Activated T-helper 1 cell treated with anti-CD3 and anti-CD28 coated beads, Interleukin-12 subunit alpha, Interleukin-12 subunit beta, Interleukin-2, Interleukin-4 antibody, amounts not matched to agents 30 ng/mL and 10 ng/mL and 1 ng/mL, durations not matched to agents 14 hours and 24 hours and 36 hours (primary cell): ENCODE measurements at regions not wholly inside any gene's neighbourhood (a gene's known extent, or its start where the extent isn't known, plus 50 kb on each side); places are given as distances from the start of the nearest gene placed in this dataset.
"Not testable (repeated sequence)": the region's sequence is repeated elsewhere in the genome, so short reads cannot be mapped to it uniquely, and the experiment has no call there.

Experiments
- DNase-seq: peaks from one replicate; pipeline ENCODE4 v3.0.0; 2021; ENCODE audit warnings: low spot score
- H3K27ac Mint-ChIP-seq: one replicate; pipeline ENCODE4 v1.8.0; 2021; ENCODE audit warnings: mild to moderate bottlenecking, mixed read lengths
- H3K27me3 Mint-ChIP-seq: one replicate; pipeline ENCODE4 v1.8.0; 2022; ENCODE audit warnings: mild to moderate bottlenecking, moderate library complexity, mixed read lengths; ENCODE audit not compliant: insufficient read depth
- H3K36me3 Mint-ChIP-seq: one replicate; pipeline ENCODE4 v1.8.0; 2021; ENCODE audit warnings: low read depth, mixed read lengths
- H3K4me1 Mint-ChIP-seq: one replicate; pipeline ENCODE4 v1.8.0; 2021; ENCODE audit warnings: low read depth, mixed read lengths
- H3K4me3 Mint-ChIP-seq: one replicate; pipeline ENCODE4 v1.8.0; 2021; ENCODE audit warnings: mild to moderate bottlenecking, moderate library complexity, mixed read lengths
- H3K9me3 Mint-ChIP-seq: one replicate; pipeline ENCODE4 v1.8.0; 2021; ENCODE audit warnings: mixed read lengths
- intact Hi-C: fragments of 100-400 bp; cut with micrococcal nuclease; formaldehyde crosslinking; loops from one replicate; pipeline ENCODE4 v1.15.1; 2024

DNA sequence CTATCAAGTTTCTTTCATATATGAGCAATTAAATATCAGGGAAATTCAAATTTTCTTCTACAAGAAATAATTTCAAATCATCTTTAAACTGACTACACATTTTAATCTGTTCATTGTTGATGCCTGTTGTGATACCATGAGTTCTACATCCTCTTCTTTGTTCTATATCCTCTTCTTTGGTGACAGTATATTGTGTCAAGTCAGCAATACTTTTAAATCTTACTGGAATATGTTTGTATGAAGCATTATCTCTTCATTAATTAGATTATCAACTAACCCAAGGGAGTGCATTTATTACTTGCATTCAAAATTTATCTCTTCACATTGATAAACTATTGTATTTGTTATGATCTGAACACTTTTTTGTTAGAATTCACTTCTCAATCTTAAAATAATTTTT, 275.0 kb upstream of the INTU start:
- Mint-ChIP-seq H3K4me3 (no peak overlapping the region), H3K27me3 (no peaks in the 10 kb centered on the region), H3K9me3 (no peaks in the 10 kb centered on the region), H3K36me3 (no peaks in the 10 kb centered on the region), H3K27ac (no peak overlapping the region), H3K4me1 (no peaks in the 10 kb centered on the region)
- DNase-seq = no peak
- intact Hi-C loops = no loop called here

DNA sequence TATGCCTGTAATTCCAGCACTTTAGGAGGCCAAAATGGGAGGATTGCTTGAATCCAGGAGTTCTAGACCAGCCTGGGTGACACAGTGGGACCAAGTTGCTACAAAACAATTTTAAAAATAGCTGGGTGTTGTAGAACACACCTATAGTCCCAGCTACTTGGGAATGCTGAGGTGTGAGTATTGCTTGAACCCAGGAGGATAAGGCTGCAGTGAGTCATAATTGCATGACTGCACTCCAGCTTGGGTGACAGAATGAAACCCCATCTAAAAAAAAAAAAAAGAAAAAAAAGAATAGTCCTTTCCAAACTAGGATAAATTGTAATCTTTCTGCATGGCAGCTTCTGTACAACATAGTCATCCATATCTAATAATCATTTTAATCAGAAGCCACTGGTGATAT, 270.1 kb upstream of the INTU start:
- Mint-ChIP-seq H3K27ac (no peak overlapping the region), H3K9me3 (no peaks in the 10 kb centered on the region), H3K36me3 (no peaks in the 10 kb centered on the region), H3K4me3 (no peak overlapping the region), H3K27me3 (no peaks in the 10 kb centered on the region), H3K4me1 (no peaks in the 10 kb centered on the region)
- intact Hi-C loops = no loop called here
- DNase-seq = no peak

DNA sequence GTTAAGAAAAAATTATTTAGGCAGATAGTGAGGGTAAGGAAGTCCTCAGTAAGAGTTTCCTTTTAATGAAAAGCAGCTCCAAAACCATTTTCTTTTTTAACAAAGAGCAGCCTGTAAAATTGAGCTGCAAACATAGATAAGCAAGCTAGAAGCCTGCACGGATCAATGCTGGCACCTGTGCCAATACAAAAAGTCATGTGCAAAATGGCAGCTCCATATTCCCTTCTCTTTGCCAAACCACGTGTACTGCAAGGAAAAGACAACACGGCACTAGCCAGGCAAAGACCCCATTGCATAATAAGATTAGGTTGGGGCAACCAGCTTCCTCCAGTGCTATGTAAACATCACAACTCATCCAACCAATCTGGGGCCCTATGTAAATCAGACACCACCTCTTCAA, 268.4 kb upstream of the INTU start:
- no peak overlapping the region for H3K27ac Mint-ChIP-seq
- no peak overlapping the region for H3K4me3 Mint-ChIP-seq
- no peaks in the 10 kb centered on the region for H3K27me3 Mint-ChIP-seq
- no peaks in the 10 kb centered on the region for H3K4me1 Mint-ChIP-seq
- H3K9me3 Mint-ChIP-seq = no peaks in the 10 kb centered on the region
- DNase-seq = no peak
- intact Hi-C loops = no loop called here
- no peaks in the 10 kb centered on the region for H3K36me3 Mint-ChIP-seq

DNA sequence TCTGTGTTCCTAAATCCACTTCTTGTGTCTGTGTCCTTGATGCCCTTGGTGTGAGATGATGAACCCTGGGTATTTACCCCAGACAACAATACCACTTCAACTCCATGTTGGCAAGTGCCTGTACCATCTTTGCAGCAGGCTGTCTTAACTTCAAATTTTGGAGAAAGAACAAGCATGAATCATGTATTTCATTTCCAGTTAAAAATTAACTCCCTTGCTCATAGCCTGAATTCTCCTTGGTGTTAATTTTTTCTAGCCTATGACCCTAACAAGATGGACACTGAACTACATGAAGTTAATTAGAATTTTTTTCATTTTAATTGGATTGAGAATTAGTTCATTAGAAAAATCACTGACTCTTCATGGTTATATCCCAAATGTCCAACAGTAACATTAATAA, 267.8 kb upstream of the INTU start:
- H3K27me3 Mint-ChIP-seq = no peaks in the 10 kb centered on the region
- H3K4me3 Mint-ChIP-seq = no peak overlapping the region
- H3K27ac Mint-ChIP-seq = no peak overlapping the region
- no peak for DNase-seq
- H3K4me1 Mint-ChIP-seq = no peaks in the 10 kb centered on the region
- intact Hi-C loops = no loop called here
- H3K36me3 Mint-ChIP-seq = no peaks in the 10 kb centered on the region
- H3K9me3 Mint-ChIP-seq = no peaks in the 10 kb centered on the region

DNA sequence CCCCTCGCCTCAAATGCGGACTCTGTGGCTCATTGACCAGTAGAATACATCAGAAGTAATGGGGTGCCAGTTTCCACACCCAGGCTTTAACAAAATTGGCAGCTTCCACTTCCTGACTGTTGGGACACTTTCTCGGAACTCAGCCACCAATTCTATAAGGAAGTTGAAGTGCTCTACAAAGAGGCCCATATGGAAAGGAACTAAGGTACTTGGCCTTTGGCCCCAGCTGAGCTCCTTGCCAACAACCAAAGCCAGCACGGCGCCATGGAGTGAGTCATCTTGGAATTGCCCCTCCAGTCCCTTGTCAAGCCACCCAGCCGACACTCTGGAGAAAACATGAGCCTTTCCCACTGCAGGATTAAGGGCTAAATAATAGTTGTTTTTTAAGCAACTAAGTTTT, 262.2 kb upstream of the INTU start:
- Mint-ChIP-seq H3K27ac (no peak overlapping the region), H3K4me1 (no peaks in the 10 kb centered on the region), H3K4me3 (no peak overlapping the region), H3K36me3 (no peaks in the 10 kb centered on the region), H3K27me3 (no peaks in the 10 kb centered on the region), H3K9me3 (no peaks in the 10 kb centered on the region)
- intact Hi-C loops = no loop called here
- no peak for DNase-seq

DNA sequence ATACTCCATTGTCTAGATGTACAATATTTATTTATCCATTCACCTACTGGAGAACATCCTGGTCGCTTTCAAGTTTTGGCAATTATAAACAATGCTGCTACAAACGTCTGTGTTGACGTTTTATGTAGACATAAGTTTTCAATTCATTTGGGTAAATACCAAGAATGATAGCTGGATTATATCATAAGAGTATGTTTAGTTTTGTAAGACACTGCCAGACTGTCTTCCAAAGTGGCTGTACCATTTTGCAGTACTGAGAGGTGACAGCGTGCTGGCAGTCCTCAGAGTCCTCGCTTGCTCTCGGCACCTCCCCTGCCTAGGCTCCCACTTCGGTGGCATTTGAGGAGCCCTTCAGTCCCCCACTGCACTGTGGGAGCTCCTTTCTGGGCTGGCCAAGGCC, 253.3 kb upstream of the INTU start:
- Mint-ChIP-seq H3K27ac (no peak overlapping the region), H3K4me1 (no peaks in the 10 kb centered on the region)

DNA sequence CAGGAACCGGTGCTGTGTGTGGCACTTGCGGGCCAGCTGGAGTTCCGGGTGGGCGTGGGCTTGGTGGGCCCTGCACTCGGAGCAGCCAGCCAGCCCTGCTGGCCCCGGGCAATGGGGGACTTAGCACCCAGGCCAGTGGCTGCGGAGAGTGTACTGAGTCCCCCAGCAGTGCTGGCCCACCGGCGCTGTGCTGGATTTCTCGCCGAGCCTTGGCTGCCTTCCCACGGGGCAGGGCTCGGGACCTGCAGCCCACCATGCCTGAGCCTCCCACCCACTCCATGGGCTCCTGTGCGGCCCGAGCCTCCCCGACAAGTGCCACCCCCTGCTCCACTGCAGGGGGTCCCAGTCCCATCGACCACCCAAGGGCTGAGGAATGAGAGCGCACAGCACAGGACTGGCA, 252.8 kb upstream of the INTU start:
- H3K36me3 Mint-ChIP-seq, H3K4me1 Mint-ChIP-seq, DNase-seq, H3K9me3 Mint-ChIP-seq, H3K27ac Mint-ChIP-seq, intact Hi-C loops, H3K4me3 Mint-ChIP-seq, H3K27me3 Mint-ChIP-seq: not testable (repeated sequence)

More for the DNA sequence above, 253.3 kb upstream of the INTU start:
- intact Hi-C loops = no loop called here
- Mint-ChIP-seq H3K9me3 (no peaks in the 10 kb centered on the region), H3K27me3 (no peaks in the 10 kb centered on the region), H3K4me3 (no peak overlapping the region), H3K36me3 (no peaks in the 10 kb centered on the region)
- DNase-seq = no peak

DNA sequence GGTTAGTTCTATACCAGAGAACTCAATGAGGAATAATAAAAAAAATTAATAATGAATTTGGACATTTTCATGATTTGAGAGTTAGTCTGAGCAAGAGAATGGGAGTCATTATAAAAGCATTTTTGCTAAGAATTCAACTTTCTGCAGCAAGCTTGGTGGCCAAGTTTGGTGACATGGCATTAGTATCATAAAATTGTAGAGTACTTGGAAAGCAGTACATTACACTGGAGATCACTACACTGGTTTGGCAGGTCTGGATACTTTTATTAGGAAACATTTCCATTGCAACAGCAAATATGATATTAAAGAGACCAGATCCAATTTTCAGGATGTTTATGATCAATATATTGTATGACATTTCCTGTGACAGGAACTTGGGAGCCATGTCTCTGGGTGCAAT, 249.1 kb upstream of the INTU start:
- Mint-ChIP-seq H3K27me3 (no peaks in the 10 kb centered on the region), H3K4me3 (no peak overlapping the region), H3K36me3 (no peaks in the 10 kb centered on the region), H3K4me1 (no peaks in the 10 kb centered on the region), H3K9me3 (no peaks in the 10 kb centered on the region), H3K27ac (no peak overlapping the region)
- no peak for DNase-seq
- intact Hi-C loops = no loop called here

DNA sequence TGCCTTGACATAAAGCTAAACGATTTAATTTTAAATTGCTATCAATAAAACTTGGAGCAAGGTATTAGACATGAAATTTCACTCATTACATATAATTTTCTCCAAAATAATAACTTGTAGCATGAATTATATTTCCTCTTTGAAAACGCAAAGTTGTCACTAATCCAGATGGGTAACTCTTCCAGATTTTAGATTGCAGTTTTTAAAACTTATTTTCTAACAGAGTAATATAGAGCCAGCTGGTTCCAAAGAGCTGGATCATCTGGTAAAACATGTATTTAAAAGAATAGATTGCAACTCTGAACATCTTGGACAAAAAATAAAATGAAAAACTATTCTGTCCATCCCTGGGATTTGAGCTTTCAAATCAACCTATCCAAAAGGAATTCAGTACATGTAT, 238.2 kb upstream of the INTU start:
- Mint-ChIP-seq H3K4me1 (no peaks in the 10 kb centered on the region), H3K27ac (no peak overlapping the region), H3K9me3 (no peaks in the 10 kb centered on the region), H3K27me3 (peaks cover 2% of the 10 kb centered on the region), H3K4me3 (no peak overlapping the region), H3K36me3 (no peaks in the 10 kb centered on the region)
- DNase-seq = no peak
- intact Hi-C loops = no loop called here

DNA sequence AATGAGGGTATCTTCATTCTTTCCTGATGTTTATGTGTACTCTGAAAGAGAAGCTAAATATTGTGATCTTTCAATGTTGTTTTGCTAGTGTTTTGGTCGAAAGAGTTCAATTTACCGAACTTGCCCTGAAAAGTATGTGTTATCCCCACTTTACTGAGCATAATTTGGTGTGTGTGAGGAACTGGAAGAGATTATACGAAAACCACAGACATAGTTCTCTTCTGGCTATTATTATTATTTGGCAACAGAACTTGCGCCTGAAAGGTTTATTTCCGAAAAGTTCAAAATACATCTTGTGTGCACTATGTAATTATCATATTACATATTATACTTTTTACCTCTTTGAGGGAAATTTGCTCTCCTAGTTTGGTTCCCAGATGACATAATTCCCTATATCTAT, 232.5 kb upstream of the INTU start:
- H3K27ac Mint-ChIP-seq = no peak overlapping the region
- no peaks in the 10 kb centered on the region for H3K4me1 Mint-ChIP-seq
- no peak for DNase-seq
- no peaks in the 10 kb centered on the region for H3K9me3 Mint-ChIP-seq
- intact Hi-C loops = no loop called here
- H3K36me3 Mint-ChIP-seq = no peaks in the 10 kb centered on the region
- no peak overlapping the region for H3K4me3 Mint-ChIP-seq
- H3K27me3 Mint-ChIP-seq = peaks cover 2% of the 10 kb centered on the region

DNA sequence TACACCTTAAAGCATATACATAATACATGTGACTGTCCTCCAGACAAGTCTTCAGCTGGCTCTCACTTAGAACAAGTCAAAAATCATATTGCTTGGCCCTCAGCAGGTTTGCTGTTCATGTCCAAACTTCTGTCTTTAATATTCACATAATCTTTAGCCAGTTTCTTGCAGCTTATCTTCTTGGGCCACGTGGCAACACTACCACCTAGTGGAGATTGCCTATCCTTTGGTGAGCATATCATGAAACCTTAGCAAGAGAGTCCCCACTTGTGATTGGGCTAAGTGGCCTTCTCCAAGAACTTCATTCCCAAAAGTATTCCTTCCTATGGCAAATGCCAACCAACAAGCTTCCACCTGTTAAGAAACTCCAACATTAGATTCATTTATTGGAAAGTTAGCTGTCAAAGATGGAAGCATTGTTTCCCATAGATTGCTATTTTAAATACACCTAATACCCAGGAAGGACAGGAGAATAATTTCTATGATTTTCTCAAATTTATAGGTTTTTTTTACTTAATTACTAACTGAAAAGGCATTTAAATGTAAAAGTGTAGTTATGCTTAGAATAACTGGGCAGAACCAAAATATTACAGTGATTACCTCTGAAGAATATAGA, 231.9 kb upstream of the INTU start:
- H3K27me3 Mint-ChIP-seq = peaks cover 2% of the 10 kb centered on the region
- H3K4me3 Mint-ChIP-seq = no peak overlapping the region
- no peaks in the 10 kb centered on the region for H3K36me3 Mint-ChIP-seq
- H3K27ac Mint-ChIP-seq = no peak overlapping the region
- no peaks in the 10 kb centered on the region for H3K4me1 Mint-ChIP-seq
- no peak for DNase-seq
- no peaks in the 10 kb centered on the region for H3K9me3 Mint-ChIP-seq
- intact Hi-C loops = no loop called here

DNA sequence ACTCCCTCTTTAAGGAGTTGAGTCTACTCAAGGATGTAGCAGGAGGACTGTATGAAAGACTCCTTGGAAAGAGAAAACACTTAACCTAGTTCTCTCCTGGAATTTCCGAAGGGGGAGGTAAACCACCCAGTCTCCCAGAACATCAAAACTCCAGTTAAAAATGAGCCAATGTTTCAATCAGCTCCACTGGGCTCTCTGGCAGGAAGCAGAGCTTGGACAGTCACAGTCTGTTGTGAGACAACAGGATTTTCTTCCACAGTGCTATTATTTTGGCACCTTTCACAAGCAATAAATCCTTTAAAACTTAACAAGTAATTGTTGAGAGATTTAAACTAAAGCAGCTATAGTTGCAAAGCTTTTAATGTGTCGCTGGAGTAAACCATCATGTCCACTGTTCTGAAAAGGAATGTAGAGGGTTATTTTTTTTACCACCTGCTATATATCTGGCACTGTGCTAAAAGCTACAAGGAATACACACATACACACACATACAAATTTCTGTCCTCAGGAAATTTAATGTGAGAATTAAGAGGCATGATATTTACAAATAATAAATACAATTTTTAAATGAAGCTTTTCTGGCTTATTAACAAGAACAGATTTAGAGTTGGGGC, 229.2 kb upstream of the INTU start:
- Mint-ChIP-seq H3K36me3 (no peaks in the 10 kb centered on the region), H3K27me3 (no peaks in the 10 kb centered on the region)

DNA sequence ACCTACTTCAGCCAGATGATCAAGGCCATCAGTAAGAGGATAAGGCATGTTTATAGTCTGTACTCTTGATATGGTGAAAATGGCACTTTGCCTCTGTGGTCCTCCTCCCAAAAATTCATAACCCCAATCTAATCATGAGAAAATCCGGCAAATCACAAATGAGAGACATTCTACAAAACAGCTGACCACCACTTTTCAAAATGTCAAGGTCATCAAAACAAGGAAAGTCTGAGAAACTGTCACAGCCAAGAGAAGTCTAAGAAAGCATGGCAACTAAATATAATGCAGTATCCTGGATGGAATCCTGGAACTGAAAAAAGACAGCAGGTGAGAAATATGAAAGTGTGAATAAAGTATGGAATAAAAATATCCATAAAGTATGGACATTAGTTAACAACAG, 226.6 kb upstream of the INTU start:
- Mint-ChIP-seq H3K4me3 (no peak overlapping the region), H3K36me3 (no peaks in the 10 kb centered on the region), H3K4me1 (no peaks in the 10 kb centered on the region), H3K9me3 (peaks cover 4% of the 10 kb centered on the region), H3K27ac (no peak overlapping the region), H3K27me3 (no peaks in the 10 kb centered on the region)
- intact Hi-C loops = no loop called here
- no peak for DNase-seq

More for the DNA sequence above, 229.2 kb upstream of the INTU start:
- intact Hi-C loops = no loop called here
- Mint-ChIP-seq H3K27ac (no peak overlapping the region), H3K9me3 (peaks cover 4% of the 10 kb centered on the region), H3K4me3 (no peak overlapping the region), H3K4me1 (no peaks in the 10 kb centered on the region)
- no peak for DNase-seq

DNA sequence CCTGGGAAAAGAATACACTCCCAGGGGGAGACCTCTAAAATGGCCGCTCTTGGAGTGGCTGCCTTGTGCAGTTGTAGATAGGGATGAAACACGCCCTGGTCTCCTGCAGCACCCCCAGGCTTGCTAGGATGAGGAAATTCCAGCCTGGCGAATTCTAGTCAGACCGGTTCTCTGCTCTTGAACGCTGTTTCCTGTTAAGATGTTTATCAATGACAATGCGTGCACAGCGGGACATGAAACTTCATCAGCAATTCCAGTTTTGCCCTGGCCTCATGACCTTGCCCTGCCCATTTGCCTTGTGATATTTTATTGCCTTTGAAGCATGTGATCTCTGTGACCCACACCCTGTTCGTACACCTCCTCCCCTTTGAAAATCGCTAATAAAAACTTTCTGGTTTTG, 225.2 kb upstream of the INTU start:
- DNase-seq, H3K27ac Mint-ChIP-seq, H3K36me3 Mint-ChIP-seq, H3K27me3 Mint-ChIP-seq, intact Hi-C loops, H3K4me3 Mint-ChIP-seq, H3K9me3 Mint-ChIP-seq, H3K4me1 Mint-ChIP-seq: not testable (repeated sequence)
